ENCODE measurements at regions not wholly inside any gene's neighbourhood (a gene's known extent, or its start where the extent isn't known, plus 50 kb on each side); places are given as distances from the start of the nearest gene placed in this dataset.

- TF ChIP-seq, protein P1, sequence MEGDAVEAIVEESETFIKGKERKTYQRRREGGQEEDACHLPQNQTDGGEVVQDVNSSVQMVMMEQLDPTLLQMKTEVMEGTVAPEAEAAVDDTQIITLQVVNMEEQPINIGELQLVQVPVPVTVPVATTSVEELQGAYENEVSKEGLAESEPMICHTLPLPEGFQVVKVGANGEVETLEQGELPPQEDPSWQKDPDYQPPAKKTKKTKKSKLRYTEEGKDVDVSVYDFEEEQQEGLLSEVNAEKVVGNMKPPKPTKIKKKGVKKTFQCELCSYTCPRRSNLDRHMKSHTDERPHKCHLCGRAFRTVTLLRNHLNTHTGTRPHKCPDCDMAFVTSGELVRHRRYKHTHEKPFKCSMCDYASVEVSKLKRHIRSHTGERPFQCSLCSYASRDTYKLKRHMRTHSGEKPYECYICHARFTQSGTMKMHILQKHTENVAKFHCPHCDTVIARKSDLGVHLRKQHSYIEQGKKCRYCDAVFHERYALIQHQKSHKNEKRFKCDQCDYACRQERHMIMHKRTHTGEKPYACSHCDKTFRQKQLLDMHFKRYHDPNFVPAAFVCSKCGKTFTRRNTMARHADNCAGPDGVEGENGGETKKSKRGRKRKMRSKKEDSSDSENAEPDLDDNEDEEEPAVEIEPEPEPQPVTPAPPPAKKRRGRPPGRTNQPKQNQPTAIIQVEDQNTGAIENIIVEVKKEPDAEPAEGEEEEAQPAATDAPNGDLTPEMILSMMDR (IDR thresholded peaks at IDR 0.05; ENCODE audit: low read depth, low read length): no peak
- TF ChIP-seq EZH2phosphoT487 (IDR thresholded peaks at IDR 0.05; ENCODE audit: low read depth): no peak
Observed at GRCh38 chr2:23207871-23208270, 177.1 kb upstream of the KLHL29 start.
